ENCODE measurements at regions not wholly inside any gene's neighbourhood (a gene's known extent, or its start where the extent isn't known, plus 50 kb on each side); places are given as distances from the start of the nearest gene placed in this dataset.

GRCh38 chr22:45071618-45072017 lies 61.8 kb upstream of the PHF21B start:
- no peak for TF ChIP-seq CTCF (IDR thresholded peaks at IDR 0.05; ENCODE audit: insufficient read depth, low read length, poor library complexity, severe bottlenecking)
- Histone ChIP-seq H3K36me3 (ENCODE audit: control insufficient read depth, insufficient read depth, low read length) (no peaks in the 10 kb centered on the region), H3K4me3 (ENCODE audit: low read depth, low read length) (no peak overlapping the region), H3K27me3 (ENCODE audit: control insufficient read depth, insufficient read depth, low read length) (peaks cover 2% of the 10 kb centered on the region)
- no peak for DNase-seq (ENCODE audit: low read depth)

- H3K36me3 ChIP-seq (ENCODE audit: control insufficient read depth, insufficient read depth, low read length) = no peaks in the 10 kb centered on the region
- peak; percentile 62 for DNase-seq (ENCODE audit: low read depth)
- H3K27me3 ChIP-seq (ENCODE audit: control insufficient read depth, insufficient read depth, low read length) = peaks cover 9% of the 10 kb centered on the region
- no peak for TF ChIP-seq CTCF (IDR thresholded peaks at IDR 0.05; ENCODE audit: insufficient read depth, low read length, poor library complexity, severe bottlenecking)
- no peak overlapping the region for H3K4me3 ChIP-seq (ENCODE audit: low read depth, low read length)
Observed at GRCh38 chr22:45072322-45072903, 62.6 kb upstream of the PHF21B start.

- DNase-seq (ENCODE audit: low read depth) = no peak
- Histone ChIP-seq H3K4me3 (ENCODE audit: low read depth, low read length) (no peak overlapping the region), H3K27me3 (ENCODE audit: control insufficient read depth, insufficient read depth, low read length) (peaks cover 16% of the 10 kb centered on the region), H3K36me3 (ENCODE audit: control insufficient read depth, insufficient read depth, low read length) (no peaks in the 10 kb centered on the region)
- TF ChIP-seq CTCF (IDR thresholded peaks at IDR 0.05; ENCODE audit: insufficient read depth, low read length, poor library complexity, severe bottlenecking) = no peak
Observed at GRCh38 chr22:45073064-45073463, 63.3 kb upstream of the PHF21B start.

- Histone ChIP-seq H3K27me3 (ENCODE audit: control insufficient read depth, insufficient read depth, low read length) (peaks cover 20% of the 10 kb centered on the region), H3K36me3 (ENCODE audit: control insufficient read depth, insufficient read depth, low read length) (no peaks in the 10 kb centered on the region), H3K4me3 (ENCODE audit: low read depth, low read length) (no peak overlapping the region)
- no peak for DNase-seq (ENCODE audit: low read depth)
- TF ChIP-seq CTCF (IDR thresholded peaks at IDR 0.05; ENCODE audit: insufficient read depth, low read length, poor library complexity, severe bottlenecking) = no peak
Observed at GRCh38 chr22:45077286-45077685, 67.5 kb upstream of the PHF21B start.

- H3K4me3 ChIP-seq (ENCODE audit: low read depth, low read length) = no peak overlapping the region
- DNase-seq (ENCODE audit: low read depth) = no peak
- no peak for TF ChIP-seq CTCF (IDR thresholded peaks at IDR 0.05; ENCODE audit: insufficient read depth, low read length, poor library complexity, severe bottlenecking)
Observed at GRCh38 chr22:45077826-45078334, 68.1 kb upstream of the PHF21B start.

GRCh38 chr22:45082795-45083194 lies 73.0 kb upstream of the PHF21B start:
- DNase-seq (ENCODE audit: low read depth) = no peak
- Histone ChIP-seq H3K4me3 (ENCODE audit: low read depth, low read length) (no peak overlapping the region), H3K27me3 (ENCODE audit: control insufficient read depth, insufficient read depth, low read length) (peaks cover 11% of the 10 kb centered on the region), H3K36me3 (ENCODE audit: control insufficient read depth, insufficient read depth, low read length) (no peaks in the 10 kb centered on the region)
- TF ChIP-seq CTCF (IDR thresholded peaks at IDR 0.05; ENCODE audit: insufficient read depth, low read length, poor library complexity, severe bottlenecking) = peak; percentile 29

More at GRCh38 chr22:45077826-45078334, 68.1 kb upstream of the PHF21B start:
- H3K27me3 ChIP-seq (ENCODE audit: control insufficient read depth, insufficient read depth, low read length) = peaks cover 23% of the 10 kb centered on the region
- H3K36me3 ChIP-seq (ENCODE audit: control insufficient read depth, insufficient read depth, low read length) = no peaks in the 10 kb centered on the region
